ENCODE measurements at regions not wholly inside any gene's neighbourhood (a gene's known extent, or its start where the extent isn't known, plus 50 kb on each side); places are given as distances from the start of the nearest gene placed in this dataset.

DNA sequence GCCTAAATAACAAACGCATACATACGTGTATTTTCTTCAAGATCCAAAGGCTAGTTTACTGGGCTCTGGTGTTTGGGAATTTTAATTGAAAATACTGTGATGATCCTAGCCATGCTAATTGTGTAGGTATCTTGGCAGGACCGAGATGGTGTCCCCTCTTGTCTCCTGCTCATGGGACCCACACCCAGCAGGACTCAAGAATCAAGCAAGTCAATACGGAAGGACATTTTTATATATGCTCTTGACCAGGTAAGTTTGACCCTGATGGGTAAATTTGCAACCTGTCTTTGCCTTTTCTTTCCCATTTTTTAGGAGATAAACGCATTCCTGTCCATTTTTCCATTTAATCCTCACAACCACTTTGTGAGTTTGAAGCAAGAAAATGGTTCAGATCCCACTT lies 111.8 kb upstream of the MYCN start:
- DNase-seq, result no peak

DNA sequence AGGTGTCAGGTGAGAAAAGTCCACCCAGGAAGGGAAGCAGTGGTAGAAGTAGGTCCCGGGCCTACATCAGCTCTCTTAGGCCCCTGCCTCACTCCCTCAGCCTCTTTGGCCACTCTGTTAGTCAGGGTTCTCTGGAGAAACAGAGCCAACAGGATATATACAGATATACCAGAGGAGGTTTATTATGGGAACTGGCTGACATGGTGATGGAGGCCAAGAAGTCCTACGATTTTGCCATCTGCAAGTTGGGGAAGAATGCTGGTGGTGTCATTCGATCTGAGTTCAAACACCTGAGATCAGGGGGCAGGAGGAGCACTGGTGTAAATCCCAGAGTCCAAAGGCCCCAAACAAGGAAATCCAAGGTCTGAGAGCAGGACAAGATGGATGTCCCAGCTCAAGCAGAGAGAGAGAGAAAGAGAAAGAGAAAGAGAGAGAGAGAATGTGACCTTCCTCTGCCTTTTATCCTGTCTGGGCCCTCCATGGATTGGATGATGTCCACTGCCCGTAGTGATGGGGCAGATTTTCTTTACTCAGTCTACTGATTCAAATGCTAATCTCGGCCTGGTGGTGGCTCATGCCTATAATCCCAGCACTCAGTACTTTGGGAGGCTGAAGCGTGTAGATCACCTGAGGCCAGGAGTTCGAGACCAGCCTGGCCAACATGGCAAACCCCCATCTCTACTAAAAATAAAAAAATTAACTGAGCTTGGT lies 111.1 kb upstream of the MYCN start:
- no peak for DNase-seq

DNA sequence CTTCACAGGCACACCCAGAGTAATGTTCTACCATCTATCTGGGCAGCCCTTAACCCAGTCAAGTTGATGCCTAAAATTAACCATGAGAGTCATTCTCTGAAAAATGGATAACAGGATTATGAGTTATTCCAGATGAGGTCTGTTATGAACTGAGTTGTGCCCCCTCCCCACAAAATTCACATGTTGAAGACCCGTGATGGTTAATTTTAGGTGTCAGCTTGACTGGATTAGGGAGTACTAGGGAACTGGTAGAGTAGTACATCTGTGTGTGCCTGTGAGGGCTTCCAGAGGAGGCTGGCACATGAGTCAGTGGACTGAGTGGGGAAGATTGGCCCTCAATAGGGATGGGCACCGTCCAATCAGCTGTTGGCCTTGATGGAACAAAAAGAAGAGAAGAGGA lies 110.4 kb upstream of the MYCN start:
- no peak for DNase-seq

DNA sequence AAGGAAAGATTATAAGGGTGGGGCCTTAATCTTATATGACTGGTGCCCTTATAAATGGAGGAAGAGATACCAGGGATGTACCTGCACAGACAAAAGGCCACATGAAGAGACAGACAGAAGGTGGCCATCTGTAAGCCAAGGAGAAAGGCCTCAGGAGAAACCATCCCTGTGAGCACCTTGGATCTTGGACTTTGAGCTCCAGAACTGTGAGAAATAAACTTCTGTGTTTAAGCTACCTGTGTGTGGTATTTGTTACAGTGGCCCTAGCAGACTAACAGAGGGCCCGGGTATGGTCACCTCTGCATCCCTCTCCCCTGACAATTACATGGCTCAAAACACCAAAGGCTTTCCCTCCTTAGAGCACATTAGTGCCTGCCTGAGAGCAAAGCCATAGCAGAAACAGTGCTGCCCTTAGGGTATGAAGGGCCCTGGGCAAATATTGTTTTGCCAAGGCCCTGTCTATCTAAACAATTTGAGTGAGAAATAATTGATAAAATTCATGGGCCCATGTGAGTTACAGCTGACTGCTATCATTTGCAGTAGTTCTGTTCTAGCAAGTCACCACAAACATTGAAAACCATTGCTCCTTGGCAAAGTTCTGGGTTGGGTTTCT lies 109.3 kb upstream of the MYCN start:
- no peak for DNase-seq

DNA sequence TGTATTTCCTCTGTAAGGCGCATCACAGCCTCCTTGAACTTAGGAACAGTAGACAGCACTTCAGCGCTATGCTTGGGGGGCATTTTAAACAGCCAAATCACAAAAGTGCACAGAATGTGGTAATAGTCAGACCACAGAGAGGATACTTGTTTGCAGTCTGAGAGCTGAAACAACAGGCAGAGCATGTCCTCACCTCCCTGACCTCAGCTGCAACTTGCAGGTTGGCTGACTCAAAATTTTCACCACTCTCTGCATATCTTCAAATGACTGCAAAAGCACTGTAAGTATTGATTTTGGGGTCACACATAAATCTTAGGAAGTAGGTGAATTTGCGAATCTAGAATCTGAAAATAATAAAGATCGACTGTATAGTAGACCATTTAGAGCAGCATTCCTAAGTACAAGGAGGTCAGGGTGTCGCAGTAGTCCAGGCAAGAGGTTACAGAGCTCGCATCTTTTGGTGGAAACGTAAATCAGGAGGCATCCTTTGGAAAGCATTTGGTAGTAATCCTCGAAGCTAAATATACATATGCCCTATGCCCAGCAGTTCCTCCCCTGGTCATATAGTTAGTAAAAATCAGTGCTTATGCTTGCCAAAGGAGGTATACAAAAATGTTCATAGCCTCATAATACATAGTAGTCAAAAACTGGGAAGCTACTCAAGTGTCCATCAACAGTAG lies 108.2 kb upstream of the MYCN start:
- DNase-seq, result no peak

DNA sequence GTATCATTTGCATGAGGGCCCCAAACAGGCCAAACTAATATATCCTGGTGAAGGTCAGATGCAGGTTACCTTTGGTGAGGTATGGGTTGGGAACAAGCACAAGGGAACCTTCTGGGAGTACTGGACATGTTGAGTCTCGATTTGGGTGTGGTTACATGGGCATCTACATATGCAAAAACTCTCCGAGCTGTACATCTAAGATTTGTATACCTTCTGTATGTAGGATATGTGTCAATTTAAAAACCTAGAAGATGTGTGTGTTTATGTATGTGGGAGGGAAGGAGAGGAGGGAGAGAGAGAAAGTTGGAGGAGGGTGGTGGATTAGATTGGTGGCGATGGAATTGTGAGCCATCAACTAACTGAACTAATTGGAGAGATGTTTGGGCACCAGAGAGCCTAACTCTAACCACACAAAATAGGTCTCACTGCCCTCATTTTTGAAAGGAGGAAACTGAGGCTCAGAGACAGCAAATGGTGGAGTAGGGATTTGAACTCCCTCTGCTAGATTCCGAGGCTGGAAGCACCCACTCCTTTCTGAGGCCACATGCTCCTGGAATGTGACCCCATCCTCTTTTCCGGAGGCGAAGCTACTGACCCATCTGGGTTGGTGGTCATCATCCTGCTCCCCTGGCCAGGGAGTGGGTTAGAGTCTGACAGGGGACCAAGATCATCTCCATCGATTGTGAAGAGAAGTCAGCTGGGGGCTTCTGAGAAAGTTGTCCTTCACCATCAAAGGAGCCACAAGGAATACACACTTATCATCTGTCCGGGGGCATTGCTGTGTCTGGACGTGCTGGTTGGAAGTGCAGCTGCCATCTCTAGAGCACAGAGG lies 107.3 kb upstream of the MYCN start:
- DNase-seq, result no peak

DNA sequence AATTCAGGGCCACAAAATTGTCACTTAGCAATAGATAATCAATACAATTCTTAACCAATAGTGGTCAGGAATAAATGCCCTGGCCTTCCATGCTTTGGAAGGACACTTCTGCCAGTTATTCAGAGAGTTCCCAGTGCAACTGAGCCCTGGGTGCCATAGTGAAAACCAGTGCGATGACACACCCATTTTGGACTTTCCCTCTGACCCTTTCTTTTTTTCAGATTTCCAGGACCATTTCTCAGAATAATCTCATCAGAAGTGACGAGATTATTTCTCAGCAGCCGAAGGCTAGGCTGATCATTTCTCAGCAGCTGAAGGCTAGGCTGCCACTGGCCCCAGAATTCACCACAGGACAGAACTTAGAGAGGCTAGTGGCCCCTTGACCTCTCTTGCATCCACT lies 106.6 kb upstream of the MYCN start:
- DNase-seq, result no peak

DNA sequence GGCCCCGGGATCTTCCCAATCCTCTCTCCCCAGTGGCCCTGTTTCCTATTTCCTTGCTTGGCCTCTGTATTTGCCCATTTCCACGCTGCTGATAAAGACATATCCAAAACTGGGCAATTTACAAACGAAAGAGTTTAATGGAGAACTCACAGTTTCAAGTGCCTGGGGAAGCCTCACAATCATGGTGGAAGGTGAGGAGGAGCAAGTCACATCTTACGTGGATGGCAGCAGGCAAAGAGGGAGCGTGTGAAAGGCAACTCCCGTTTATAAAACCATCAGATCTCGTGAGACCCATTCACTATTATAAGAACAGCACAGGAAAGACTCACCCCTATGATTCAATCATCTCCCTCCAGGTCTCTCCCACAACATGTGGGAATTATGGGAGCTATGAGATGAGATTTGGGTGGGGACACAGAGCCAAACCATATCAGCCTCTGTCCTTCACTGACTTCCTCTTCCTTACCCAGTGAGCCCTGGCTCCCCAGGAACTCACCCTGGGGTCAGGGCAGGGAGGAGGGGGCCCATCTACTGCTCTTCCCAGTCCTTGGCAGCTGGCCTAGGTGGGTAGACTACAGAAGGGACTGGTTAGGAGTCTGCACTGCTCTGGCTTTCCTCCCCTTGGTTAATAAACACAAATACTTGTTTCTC lies 105.8 kb upstream of the MYCN start:
- no peak for DNase-seq

DNA sequence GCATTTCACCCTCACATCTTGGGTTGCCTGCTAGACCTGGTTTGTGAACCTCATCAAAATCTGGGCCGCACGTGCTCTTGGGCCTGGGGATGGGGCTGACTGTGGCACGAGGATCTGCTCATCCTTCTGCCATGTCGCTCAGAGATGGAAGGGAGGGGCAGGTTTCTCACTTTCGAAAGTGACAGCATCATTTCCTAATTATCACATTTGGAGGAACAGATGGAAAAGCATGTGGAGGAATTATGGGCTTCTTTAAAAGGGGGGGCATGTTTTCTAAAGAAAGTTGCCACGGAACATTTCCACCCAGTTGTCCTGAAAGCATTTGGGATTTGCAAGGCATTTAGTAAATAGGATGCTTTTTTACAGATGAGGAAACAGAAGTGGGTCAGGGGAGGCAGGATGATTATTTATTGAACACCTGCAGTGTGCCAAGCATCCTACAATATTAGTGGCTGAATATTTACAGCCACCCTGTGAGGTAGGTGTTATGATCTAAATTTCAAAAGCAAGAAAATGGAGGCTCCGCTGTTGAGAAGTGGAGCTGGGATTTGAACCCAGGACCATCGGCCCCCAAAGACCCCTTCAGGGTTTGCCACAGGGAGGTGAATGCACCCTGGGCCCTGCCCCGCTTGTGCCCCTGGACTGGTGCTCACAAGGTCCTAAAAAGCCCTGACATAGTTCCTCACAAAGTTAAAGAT lies 104.2 kb upstream of the MYCN start:
- no peak for DNase-seq

DNA sequence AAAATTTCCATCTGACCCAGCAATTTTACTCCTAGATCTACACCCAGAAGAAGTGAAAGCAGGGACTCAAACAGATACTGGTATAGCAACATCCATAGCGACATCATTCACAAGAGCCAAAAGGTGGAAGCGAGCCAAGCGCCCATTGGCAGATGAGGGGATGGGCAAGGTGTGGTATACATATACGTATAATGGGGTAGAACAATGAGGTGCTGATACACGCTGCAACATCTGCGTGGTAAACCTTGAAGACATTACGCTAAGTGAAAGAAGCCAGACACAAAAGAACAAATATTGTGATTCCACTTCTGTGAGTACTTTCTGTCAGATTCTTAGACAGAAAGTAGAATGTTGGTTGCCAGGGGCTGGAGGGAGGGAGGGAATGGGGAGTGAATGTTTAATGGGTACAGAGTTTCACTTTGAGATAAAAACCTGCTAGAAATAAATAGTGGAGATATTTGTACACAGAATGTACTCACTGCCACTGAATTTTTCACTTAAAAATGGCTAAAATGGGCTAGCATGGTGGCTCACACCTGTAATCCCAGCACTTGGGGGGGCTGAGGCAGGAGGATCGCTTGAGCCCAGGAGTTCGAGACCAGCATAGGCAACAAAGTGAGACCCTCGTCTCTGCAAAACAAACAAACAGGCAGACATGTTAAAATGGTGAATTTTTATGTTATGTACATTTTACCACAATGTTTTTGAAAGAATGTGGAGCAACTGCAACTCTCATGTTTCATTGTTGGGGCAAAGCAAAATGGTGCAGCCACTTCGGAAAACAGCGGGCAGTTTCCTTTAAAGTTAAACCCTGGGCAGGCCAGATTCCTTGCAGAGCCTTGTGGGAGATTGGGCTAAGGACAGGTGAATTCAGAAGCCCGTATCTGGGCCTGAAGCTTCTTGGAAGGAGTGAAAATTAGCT lies 103.4 kb upstream of the MYCN start:
- no peak for DNase-seq

DNA sequence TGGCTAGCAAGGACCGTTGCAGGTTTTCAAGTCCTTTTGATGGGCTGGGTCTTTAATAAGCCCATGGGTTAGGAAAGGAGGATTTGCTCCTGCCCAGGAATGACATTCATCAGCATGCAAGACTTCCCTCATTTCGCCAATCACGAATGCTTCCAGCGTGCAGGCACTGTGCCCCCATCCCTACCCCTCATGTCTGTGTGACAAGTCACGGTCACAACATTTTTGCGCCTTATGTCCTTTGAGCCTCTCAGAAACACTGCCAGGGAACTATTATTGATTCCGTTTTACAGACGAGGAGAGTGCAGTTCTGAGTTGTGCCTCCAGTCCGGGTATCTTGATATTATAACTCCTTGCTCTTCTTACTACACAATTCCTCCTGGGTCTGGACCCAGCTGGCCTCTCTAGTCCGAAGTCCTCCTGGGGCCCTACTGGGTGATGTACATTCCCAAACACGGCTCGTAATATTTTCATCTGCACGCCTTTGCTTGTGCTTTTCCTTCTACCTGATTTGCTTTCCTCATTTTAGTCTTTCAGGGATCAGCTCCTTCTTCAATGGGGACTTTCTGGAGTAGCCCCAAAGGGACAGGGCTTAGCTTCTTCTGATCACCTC lies 101.8 kb upstream of the MYCN start:
- DNase-seq, result no peak

DNA sequence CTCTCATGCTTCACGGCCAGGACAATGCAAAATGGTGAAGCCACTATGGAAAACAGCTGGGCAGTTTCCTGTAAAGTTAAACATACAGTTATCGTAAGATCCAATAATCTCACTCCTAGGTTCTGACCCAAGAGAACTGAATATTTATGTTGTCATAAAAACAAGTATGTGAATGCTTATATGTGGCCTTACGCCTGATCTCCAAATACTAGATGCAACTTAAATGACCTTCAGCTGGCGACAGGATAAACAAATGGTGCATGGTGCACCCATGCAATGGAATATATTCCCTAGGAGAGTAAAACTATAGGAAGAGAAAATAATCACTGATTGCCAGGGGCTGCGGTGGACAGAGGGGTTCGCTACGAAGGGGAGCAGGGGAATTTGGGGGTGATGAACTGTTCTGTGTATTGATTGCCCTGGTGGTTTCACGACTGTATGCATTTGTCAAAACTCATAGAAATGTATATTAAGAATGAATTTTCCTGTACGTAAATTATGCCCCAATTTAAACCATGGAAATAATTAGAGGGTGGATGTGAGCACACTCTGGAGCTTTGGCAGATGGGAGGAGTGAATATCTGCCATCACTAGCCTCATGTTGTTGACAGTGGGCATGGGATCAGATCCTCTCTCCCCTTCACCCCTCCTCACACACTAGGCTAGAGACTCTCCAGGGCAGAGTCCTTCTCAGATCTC lies 100.8 kb upstream of the MYCN start:
- DNase-seq, result no peak

DNA sequence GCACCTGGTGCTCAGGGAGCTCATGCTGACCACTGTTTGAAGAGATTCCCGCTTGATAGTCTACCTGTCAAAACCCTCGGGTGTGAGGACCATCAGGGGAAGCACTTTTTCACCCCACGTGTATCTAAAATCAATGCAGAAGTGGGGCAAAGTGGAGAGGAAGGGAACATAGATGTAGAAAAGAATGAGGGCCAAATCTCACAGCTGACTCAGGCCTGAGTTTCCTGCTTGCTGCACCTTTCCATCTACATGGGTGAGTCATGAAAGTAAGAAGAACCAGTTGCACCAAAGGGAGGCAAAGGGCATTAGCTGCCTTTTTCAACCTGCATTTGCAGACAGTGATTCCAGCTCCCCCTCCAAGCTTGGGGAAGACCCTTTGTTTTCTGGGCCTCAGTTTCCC lies 100.2 kb upstream of the MYCN start:
- DNase-seq, result no peak

DNA sequence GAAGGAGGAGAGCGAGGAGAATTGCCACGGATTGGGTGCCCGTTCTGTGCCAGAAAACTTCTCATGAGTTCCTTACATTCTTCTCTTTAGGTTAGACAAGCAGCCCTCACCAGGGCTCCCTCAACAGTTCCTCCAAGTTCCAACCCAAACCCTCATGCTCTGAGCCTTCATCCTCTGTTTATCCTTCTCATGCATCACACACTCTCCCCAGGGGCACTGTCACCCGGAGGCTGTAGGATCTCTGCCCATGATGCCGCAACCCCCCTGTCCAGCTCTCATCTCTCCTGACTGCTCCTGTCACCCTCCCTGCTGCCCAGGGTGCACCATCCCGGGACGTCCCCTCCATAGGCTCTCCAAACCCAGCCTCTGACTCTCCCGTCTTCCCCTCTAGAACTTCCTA lies 99.4 kb upstream of the MYCN start:
- DNase-seq, result no peak

DNA sequence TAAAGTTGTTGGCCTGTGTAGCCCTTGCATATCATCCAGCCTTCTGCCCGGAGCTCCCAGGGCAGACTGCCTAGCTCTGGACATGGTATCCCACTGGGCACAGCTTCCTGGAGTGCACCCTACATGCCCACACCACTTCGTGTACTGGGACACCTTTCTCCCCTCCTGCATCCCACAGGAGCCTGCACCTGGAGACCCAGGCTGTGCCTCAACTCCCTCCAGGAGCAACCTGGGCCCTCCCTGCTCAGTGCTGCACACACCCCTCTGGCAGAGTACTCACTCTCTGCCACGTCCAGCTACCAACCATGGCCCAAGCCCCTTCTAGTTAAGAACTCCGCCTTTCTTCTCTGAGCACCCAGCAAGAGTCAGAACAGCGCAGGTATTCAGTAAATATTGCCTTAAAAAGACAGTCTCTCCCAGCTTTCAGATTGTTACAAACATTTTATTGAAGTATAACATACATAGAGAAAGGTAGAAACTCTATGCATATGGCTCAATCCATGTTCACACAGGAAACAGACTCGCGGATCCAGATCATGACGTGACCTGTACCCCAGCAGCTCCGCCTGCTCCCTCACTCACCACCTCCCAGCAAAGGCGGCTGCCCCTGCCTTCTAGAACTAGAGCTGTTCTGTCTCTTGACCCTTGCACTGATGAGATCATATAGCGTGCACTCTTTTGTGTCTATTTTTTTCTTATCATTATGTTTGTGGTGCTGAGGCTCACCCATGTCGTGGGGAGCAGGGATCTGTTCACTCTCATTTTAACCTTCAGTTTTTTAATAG lies 98.4 kb upstream of the MYCN start:
- DNase-seq, result no peak

DNA sequence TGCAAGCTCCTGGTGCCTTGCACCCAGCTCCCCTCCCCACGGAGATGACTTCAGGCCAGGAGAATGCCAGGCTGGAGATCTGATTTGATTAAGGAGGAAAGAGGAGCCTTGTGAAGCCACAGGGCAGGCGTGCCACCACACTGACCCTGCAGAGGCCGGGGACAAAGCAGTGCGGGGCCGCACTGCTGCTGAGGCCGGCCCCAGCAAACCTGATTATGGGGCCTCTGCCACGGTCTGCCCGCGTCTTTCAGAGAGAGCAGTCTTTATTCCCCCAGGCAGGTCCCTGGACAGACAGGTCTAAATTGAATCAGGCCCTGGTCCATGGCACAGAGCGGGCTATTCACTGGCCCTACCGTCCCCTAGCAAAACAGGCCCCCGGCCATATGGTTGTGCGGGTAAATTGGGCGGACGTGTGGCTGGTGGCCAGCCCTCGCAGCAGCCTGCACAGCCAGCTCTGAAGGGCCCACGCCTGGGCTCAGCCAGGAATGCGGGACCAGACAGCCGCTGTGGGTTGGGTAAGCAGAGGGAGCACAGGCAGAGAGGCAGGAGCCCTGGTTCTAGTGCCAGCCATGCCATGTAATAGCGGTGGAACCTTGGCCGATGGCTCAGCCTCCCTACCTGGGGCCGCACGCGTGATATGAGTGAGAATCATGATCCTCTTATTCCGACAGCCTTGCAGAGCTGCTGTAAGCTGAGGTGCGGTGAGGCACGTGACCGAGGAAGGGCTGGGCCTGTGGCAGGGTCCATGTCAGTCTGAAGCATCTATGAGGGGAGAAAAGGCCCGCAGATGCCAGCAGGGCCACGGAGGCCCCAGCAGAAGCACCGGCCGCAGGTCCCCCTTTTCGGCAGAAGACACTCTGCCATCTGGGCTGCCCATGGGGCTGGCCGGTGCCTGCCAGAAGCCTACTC lies 97.3 kb upstream of the MYCN start:
- DNase-seq, result no peak

DNA sequence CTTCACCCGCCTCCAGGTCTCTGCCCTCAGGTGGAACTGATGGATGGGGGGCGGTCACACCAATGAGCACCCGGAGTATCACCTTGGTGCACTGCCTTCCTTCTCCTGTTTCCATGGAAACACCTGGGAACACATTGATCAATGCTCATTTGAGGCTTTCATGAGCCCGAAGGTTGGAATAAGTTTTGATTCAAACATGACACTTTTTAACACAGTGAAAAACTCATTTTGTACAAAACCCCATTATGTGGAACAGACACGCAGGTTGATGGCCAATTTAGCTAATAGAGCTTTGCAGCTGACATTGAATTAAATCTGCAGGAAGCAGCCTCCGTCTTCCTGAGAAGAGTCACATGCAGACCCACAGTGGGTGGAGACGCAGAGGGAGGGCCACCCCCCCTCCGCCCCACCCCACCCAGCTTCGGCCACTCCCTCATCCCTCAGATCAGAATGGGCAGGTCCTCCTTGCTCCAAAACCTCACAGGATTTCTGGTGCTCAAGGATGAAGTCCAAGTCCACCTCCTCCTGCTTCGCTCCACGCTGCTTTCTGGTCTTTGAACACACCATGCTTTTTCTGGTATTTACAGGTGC lies 96.0 kb upstream of the MYCN start:
- DNase-seq, result no peak

DNA sequence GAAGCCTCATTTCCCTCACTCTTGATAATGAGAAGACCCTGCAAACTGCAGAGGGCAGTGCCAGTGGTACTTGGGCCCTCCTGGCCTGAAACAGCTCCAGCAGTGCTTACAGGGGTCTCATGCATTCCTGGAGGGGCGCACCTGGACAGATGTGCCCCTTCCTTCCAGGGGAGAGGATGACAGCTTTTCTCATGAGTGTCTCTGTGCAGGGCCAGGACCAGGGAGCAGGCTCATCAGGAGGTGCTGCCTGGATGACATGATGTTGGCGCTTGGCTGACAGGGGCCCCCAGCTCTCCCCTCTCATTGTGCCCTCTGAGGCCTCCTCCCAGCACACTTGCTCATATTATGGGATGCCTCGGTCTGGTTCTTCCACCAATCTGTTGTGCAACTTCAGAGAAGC lies 95.1 kb upstream of the MYCN start:
- no peak for DNase-seq

Measured in NCI-H2029 (cell line).